Lower leg skin (tissue), 4 donors: ENCODE measurements at regions not wholly inside any gene's neighbourhood (a gene's known extent, or its start where the extent isn't known, plus 50 kb on each side); places are given as distances from the start of the nearest gene placed in this dataset.

Experiments
- DNase-seq, 2 donors: peaks; one replicate each; pipeline ENCODE4 v3.0.0-alpha.2; 2019; ENCODE audit warnings: low spot score in 2 of 2
- H3K4me3 ChIP-seq: fragments of 200-600 bp; sonication (generic); 2 replicates; pipeline ENCODE4 v1.5.1; 2017; ENCODE audit warnings: mild to moderate bottlenecking, low read depth; ENCODE audit not compliant: poor library complexity, severe bottlenecking
- POLR2A ChIP-seq, 2 donors: fragments of 450-650 bp; IDR thresholded peaks; one replicate each; pipeline ENCODE4 v1.6.1; 2016 to 2017; ENCODE audit warnings: antibody characterized with exemption in 2 of 2, mild to moderate bottlenecking in 1 of 2, moderate library complexity in 1 of 2
- WGBS, 2 donors: methylation state at CpG; one replicate each; pipeline ENCODE4 v1.1.5; 2018; 5-methylcytosine and 5-hydroxymethylcytosine counted together
- intact Hi-C: fragments of 100-400 bp; cut with DNase I; formaldehyde crosslinking; loops from one replicate; pipeline ENCODE4 v1.15.0; 2023; ENCODE audit warnings: low total_unique reads
- TF ChIP-seq, protein P1 (sequence below), 3 donors: fragments of 450-650 bp; IDR thresholded peaks; one replicate each; pipeline ENCODE4 v1.5.1; 2016; ENCODE audit warnings: antibody characterized with exemption in 3 of 3, mild to moderate bottlenecking in 3 of 3, moderate library complexity in 2 of 3

DNA sequence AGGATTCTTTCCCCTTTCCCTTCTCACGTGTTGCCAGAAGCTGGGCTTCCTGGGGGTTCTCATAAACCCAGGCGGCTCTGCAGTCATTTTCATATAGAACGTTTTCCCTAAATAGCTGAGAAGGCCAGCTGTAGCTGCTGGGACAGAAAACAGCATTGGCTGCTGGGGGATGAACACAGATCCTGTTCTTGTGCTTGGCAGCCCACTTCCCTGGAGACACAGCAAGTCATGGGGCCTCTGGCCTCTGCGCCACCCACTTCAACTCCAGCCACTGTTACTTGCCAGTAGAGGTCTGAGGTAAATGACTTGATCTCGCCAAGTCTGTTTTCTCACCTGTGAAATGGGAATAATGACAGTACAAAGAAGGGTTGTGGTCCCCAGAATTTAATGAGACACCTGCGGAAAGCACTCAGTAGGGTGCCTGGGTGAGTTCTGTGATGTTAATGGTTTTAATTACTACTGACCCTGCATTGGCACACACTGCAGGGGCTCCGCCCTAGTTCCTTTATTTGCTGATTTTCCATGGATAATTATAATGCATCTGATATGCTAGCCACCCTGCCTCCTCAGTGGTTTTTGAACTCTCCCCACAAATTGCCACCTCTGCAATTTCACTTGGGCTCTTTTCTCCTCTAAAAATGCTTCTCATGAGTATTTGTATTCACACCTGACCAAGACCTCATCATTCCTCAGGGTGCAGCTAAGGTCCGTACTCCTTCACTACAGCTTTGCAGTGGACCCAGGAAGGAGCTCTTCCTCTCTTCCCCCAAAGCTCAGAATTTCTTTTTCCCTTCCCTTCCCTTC is 274.7 kb downstream of the RPLP1 start:
- H3K4me3 ChIP-seq: no peak overlapping the region
- no peak for DNase-seq
- TF ChIP-seq, protein P1, sequence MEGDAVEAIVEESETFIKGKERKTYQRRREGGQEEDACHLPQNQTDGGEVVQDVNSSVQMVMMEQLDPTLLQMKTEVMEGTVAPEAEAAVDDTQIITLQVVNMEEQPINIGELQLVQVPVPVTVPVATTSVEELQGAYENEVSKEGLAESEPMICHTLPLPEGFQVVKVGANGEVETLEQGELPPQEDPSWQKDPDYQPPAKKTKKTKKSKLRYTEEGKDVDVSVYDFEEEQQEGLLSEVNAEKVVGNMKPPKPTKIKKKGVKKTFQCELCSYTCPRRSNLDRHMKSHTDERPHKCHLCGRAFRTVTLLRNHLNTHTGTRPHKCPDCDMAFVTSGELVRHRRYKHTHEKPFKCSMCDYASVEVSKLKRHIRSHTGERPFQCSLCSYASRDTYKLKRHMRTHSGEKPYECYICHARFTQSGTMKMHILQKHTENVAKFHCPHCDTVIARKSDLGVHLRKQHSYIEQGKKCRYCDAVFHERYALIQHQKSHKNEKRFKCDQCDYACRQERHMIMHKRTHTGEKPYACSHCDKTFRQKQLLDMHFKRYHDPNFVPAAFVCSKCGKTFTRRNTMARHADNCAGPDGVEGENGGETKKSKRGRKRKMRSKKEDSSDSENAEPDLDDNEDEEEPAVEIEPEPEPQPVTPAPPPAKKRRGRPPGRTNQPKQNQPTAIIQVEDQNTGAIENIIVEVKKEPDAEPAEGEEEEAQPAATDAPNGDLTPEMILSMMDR (IDR thresholded peaks at IDR 0.05): no peak
- TF ChIP-seq POLR2A (IDR thresholded peaks at IDR 0.05): no peak
- intact Hi-C loops: no loop called here
- 81 to 84% methylated on average over 8 of the region's 8 CpGs for WGBS, 2 donors

GRCh38 chr15:69729167-69729748 is 276.6 kb downstream of the RPLP1 start:
- no peak for TF ChIP-seq POLR2A (IDR thresholded peaks at IDR 0.05)
- TF ChIP-seq, protein P1 (IDR thresholded peaks at IDR 0.05): no peak
- intact Hi-C loops: no loop called here
- 57 to 59% methylated on average over 9 of the region's 9 CpGs for WGBS, 2 donors
- no peak overlapping the region for H3K4me3 ChIP-seq
- DNase-seq: no peak

GRCh38 chr15:69730281-69731080 is 277.9 kb downstream of the RPLP1 start:
- H3K4me3 ChIP-seq: no peak overlapping the region
- 79 to 86% methylated on average over 13 of the region's 13 CpGs for WGBS, 2 donors
- intact Hi-C loops: no loop called here
- TF ChIP-seq, protein P1 (IDR thresholded peaks at IDR 0.05): no peak
- TF ChIP-seq POLR2A (IDR thresholded peaks at IDR 0.05): no peak
- no peak for DNase-seq

DNA sequence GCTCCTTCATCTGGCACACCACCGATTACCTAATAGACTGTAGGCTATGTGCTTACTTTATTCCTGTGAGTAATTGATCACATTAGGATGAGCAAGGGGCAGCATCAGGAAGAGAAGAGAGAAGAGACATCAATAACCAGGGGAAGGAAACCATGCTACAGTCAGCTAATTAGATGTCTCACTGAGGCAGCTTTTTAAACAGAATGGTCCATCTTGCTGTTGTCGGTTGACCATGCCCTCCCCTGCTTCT is 278.4 kb downstream of the RPLP1 start:
- intact Hi-C loops: no loop called here
- TF ChIP-seq POLR2A (IDR thresholded peaks at IDR 0.05): no peak
- TF ChIP-seq, protein P1 (IDR thresholded peaks at IDR 0.05): no peak
- H3K4me3 ChIP-seq: no peak overlapping the region
- WGBS, 2 donors: 92 to 95% methylated on average over 2 of the region's 2 CpGs
- DNase-seq: no peak

DNA sequence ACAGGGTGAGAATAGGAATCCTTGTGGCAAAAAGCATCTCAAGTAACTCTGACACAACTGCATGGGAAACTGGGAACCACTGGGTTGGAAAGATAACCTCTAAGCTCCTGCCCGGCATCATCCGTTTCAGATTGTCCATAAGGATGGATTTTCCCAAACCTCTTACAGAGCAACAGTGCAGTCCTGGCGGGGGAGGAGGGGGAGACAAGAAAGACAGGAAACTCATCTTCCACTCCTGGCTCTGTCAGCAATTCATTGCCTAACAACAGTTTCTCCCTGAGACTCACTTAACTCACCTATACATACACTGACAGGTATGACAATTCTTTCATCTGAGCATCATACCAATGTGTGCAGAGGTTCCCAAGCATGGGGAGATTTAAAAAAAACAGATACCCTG is 279.0 kb downstream of the RPLP1 start:
- TF ChIP-seq, protein P1 (IDR thresholded peaks at IDR 0.05): no peak
- TF ChIP-seq POLR2A (IDR thresholded peaks at IDR 0.05): no peak
- intact Hi-C loops: no loop called here
- 92 to 100% methylated on average over 3 of the region's 3 CpGs for WGBS, 2 donors
- H3K4me3 ChIP-seq: no peak overlapping the region
- DNase-seq: no peak
